Anterior cingulate cortex (tissue), 58 donors: ENCODE measurements at regions not wholly inside any gene's neighbourhood (a gene's known extent, or its start where the extent isn't known, plus 50 kb on each side); places are given as distances from the start of the nearest gene placed in this dataset.

Experiments used
- DNase-seq, 58 donors: peaks; one replicate each; lab custom pipeline; 2025; lab: John Stamatoyannopoulos, UW

- DNase-seq, result no peak
These were observed 251.3 kb downstream of the BCOR start for GRCh38 chrX:39846460-39846859.

DNA sequence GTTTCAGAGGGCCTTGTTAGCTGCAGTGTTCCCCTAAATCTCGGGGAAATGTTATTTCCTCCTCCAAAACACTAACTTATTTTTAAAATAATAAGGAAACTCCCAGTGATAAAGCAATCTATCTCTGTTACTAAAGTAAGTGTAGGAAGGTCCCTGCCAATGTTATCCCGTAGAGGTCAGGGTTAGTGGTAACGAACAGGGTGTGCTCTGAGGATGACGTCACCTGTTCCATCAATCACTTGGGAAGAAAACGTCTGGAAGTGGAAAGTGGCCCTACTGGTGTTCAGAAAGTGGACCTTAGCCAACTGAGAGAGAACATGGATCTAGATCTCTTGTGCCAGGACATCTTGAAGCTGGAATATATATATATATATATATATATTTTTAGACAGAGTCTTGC lies 249.5 kb downstream of the BCOR start:
- no peak for DNase-seq

DNA sequence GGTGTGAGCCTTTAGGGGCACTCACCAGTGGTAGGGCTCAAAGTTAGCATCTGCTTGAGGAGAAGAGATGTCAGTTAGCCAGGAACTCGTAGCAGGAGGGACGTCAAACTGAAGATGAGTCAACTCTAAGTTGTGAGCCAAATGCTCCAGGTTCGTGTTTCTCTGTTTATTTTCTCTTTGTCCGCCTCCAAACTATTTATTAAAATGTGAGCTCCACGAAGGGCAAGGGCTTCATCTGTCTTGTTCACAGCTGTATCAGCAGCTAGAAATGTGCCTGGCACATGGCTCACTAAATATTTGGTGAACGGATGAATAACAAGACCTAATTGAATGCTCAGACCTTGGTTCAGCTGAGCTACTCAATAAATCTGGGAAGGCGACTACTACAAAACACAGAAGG lies 248.9 kb downstream of the BCOR start:
- DNase-seq, result no peak

- DNase-seq, result no peak
These were observed 247.5 kb downstream of the BCOR start for GRCh38 chrX:39850209-39850608.

- DNase-seq, result peak in 12 of 58 donors; percentile 1 to 35 (median 2)
These were observed 247.1 kb downstream of the BCOR start for GRCh38 chrX:39850630-39851152.

DNA sequence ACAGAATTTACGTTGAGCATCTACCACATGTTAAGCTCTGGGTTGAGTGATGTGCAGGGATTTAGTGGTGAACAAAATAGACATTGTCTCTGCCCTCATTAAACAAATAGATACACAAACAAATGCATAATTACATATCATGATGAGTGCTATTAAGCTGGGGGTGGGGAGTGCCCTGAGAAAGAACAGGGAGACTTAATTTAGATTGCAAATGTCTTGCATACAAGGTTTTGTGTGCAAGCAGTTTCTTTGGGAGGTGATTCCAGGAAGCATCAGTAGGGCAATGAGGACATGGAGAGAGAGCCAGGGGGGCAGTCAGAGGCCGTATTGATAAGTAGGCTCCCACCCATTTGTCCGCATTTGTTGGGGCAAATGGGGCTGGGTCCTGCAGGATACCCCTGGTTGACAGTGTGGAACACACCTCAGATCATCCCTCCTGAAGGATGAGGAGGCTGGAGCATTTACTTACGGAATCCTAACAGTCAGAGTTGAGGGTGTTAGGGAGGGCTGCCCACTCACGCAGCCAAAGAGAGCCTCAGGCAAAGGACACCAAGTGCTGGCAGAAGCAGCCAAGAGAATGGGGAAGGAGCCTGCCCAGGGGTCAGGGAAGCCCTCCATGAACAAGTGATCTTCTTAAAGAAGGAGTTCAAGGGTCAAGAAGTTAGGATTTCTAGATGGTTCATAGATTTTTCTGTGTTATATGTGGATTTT lies 245.9 kb downstream of the BCOR start:
- DNase-seq, result no peak

DNA sequence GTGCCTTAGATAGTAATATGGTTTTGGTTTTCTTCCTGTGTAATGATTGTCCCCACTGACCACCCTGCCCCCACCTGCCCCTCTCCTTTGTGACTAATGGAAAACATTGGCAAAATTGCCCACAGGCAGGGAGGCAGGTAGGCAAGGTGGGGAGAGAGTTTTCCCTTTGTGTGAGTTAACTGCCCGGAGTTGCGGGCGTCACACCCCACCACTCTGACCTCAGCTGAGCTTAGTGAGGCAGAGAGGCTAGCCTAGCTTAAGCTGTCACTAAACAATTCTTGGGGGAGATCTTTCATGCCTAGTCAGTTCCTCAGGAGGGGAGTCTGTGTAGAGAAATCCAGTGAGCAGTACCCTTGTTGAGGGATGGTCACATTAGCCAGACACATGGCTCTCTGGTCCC lies 245.3 kb downstream of the BCOR start:
- DNase-seq, result no peak

DNA sequence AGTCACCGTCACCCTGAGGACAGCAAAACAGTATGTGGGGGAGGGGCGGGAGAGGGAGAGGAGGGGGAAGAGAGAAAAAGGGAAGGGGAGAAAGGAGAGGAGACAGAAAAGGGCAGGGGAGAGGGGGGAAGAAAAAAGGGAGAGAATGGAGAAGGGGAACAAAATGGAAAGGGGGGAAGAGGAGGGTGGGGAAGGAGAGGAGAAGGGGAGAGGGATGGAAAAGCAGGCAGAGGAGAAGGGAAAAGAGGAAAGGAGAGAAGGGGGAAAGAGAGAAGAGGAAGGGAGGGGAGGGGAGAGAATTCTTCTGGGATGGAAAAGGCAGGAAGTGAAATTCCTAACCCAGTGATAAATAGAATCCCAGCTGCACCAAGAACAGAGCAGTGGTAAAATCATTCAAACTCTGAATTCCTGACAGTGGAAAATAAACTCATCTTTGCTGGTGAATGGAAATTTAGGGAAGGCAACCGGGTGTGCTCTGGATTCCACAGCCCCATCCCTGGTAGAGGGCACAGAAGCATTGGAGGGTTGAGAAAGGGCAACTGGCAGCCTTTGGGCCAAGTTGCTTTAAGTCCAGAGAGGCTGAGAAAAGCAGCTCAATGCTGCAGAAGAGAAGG lies 244.2 kb downstream of the BCOR start:
- DNase-seq, result no peak

GRCh38 chrX:39854772-39855747 lies 242.7 kb downstream of the BCOR start:
- DNase-seq, result no peak

DNA sequence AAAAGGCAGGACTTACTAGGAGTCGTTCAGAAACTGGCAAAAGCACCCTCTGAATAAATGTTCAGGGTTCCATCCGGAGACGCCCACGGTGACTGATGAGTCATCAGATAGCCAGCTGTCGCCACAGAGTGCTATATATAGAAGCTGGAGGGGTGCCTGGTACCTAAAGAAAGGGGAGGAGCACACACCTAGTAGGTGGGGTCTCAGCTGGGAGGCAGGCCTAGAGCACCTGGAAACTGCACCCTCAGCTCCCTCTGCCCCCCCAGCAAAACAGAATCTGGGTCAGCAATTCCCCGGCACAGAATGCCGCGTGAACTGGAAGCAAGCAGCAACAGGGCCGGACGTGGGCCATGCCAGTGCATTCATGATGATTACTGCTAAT lies 242.0 kb downstream of the BCOR start:
- DNase-seq, result peak in 5 of 58 donors; percentile 0 to 15 (median 7)

DNA sequence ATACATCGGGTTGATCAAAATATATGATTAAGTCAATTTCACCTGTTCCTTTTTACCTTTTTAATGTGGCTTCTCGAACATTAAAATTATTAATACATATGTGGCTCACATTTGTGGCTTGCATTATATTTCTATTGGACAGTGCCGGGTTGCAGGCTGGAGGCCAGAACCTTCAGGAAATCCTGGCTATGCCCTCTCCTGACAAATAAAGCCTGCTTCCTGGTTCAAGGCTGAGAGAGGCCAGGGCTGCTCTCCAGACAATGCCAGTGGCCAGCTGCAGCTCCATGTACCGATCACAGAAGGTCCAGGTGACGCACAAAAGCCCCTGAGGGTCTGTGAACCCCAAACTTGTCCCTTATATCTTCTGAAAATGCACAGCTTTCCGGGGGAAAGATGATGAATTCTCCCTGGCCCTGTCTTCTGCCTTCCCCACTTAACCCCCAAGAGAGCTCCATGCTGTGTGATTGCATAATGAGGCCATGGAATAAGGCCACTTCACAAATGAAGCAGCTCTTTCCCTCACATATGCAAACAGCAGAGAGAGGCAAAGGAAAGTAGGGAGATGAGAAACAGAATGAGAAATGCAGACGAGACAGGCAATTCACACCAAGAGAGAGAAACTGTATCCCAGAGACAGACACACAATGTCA lies 241.2 kb downstream of the BCOR start:
- DNase-seq, result no peak

DNA sequence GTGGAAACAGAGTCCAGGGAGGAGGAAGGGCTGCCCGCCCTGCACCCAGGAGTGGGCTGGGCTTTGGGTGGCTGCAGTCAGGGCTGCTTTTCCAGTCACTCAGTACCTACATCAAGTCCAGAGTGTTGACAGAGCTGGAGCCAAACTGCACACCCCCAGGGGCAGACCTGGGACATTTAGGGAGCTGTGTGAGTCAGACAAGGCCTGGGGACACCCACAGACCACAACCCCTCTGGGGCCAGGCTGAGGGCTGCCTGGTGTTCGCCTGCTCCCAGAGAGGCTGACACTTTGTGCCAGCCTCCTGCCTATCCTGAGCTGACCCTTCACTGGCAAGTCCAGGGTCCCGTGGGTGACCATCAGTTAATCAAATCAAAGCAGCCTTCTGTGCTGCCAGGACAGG lies 240.0 kb downstream of the BCOR start:
- DNase-seq, result no peak

- no peak for DNase-seq
These were observed 237.5 kb downstream of the BCOR start for GRCh38 chrX:39859991-39860861.

GRCh38 chrX:39862963-39863362 lies 234.8 kb downstream of the BCOR start:
- no peak for DNase-seq

DNA sequence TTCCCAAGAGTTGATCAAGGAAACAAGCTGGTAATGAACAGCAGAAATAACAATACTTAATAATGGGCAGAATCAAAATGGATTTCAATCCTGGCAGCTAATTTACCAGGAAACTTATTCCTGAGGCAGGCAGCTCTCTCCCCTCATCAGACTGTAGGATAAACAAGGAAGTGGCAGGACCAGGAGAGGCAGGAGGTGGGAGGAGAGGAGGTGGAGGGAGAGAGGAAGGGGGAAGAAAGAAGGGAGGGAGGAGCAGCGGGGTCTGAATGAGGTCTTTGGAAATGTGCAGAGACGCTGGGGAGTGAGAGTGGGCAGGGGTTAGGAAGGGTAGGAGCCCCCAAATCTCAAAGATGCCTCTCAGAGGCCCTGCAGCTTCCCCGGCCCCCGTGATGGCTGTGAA lies 231.5 kb downstream of the BCOR start:
- DNase-seq, result no peak

DNA sequence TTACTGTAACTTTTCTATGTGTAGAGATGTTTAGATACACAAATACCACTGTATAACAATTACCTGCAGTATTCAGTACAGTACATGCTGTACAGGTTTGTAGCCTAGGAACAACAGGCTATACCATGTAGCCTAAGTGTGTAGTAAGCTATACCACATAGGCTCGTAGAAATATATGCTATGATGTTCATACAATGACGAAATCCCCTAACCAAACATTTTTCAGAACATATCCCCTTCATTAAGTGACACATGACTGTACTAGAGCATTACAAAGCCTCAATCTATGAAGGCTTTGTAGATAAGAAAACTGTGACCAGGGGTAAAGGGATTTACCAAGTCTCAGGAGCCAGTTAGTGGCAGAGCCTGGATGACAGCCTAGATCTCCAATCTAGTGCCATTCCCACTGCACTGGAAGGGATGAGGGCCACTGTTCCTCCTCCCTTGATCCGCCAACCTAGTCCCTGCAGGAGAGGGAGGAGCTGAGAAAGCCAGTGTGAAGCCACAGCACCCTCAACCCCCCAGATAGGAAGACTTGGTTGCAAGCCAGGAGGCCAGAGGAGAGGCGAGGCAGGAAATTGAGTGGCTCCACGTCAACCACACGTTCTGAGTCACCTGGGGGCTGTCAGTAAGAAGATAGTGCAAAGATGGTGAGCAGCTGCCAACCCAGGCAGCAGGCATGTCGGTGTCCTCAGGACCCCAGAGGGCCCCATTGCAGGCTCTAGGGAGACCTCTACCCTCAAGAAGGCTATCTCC lies 227.7 kb downstream of the BCOR start:
- DNase-seq, result no peak

- no peak for DNase-seq
These were observed 226.1 kb downstream of the BCOR start for GRCh38 chrX:39871648-39872047.

- no peak for DNase-seq
These were observed 224.6 kb downstream of the BCOR start for GRCh38 chrX:39873117-39873516.
